ENCODE measurements at regions not wholly inside any gene's neighbourhood (a gene's known extent, or its start where the extent isn't known, plus 50 kb on each side); places are given as distances from the start of the nearest gene placed in this dataset.

DNA sequence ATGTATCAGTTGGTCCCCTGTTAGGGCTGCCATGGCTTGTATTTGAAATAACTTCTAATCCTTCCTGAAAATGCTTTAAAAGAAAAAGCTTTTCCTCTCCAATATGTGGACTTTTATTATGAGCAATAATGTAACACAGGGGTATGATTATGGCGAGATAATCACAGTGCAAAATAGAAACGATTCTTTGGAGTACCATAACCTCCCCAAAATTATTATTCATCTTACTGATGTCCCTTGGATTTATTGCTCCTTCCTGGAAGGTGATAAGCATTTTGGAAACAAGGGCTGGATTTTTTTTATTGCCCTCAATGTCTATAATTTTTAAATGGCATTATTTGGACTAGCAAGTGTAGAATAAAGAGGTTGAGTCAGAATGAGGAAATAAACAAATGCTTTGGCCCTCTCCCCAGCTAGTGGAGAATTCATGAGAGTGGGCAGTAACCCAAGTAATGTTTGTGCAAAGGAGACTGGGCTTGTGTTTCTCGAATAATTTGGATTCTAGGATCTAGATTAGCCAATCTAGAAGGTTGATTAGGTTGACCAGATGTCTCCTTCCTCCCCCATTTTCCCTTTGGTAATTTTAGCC is 403.9 kb upstream of the CELF2 start:
- Histone ChIP-seq H3K27me3 (no peaks in the 10 kb centered on the region), H3K9me3 (no peaks in the 10 kb centered on the region), H3K4me1 (peaks cover 0 to 21% (median 10%) of the 10 kb centered on the region in 4 donors), H3K27ac (peak overlapping the region in 1 of 4 donors; percentile 43), H3K36me3 (no peaks in the 10 kb centered on the region), H3K4me3 (no peak overlapping the region)
- DNase-seq: no peak
- TF ChIP-seq POLR2AphosphoS5 (IDR thresholded peaks at IDR 0.05): peak in 2 of 4 donors; percentile 41 to 51
- no peak for TF ChIP-seq POLR2A (IDR thresholded peaks at IDR 0.05)
- 11 to 44% methylated on average over 3 of the region's 3 CpGs for WGBS, 2 donors
- intact Hi-C loops (cut with DNase I): no loop called here

DNA sequence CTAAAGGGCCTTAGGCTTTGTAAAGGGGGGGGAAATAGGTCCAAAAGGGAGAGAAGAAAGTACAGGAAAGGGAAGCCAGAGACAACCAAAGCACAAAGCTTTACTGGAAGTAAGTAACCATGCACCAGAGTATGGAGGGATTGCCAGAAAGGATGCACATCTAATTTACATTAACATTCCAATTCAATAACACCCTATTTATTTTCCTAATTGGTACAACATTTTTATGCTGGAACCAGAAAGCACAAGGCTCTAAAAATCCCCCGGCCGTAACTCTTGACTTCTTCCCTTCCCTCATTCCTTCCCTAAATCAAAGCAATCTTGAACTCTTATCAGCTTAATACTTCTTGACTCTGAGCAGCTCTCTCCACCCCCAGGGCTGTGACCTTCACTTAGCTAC is 400.0 kb upstream of the CELF2 start:
- Histone ChIP-seq H3K4me3 (no peak overlapping the region), H3K27ac (no peak overlapping the region), H3K9me3 (no peaks in the 10 kb centered on the region), H3K4me1 (peaks cover 0 to 16% (median 10%) of the 10 kb centered on the region in 4 donors), H3K36me3 (no peaks in the 10 kb centered on the region), H3K27me3 (no peaks in the 10 kb centered on the region)
- intact Hi-C loops (cut with DNase I): no loop called here
- WGBS, 2 donors: 89 to 93% methylated on average over 2 of the region's 2 CpGs
- no peak for DNase-seq
- TF ChIP-seq, protein P1, sequence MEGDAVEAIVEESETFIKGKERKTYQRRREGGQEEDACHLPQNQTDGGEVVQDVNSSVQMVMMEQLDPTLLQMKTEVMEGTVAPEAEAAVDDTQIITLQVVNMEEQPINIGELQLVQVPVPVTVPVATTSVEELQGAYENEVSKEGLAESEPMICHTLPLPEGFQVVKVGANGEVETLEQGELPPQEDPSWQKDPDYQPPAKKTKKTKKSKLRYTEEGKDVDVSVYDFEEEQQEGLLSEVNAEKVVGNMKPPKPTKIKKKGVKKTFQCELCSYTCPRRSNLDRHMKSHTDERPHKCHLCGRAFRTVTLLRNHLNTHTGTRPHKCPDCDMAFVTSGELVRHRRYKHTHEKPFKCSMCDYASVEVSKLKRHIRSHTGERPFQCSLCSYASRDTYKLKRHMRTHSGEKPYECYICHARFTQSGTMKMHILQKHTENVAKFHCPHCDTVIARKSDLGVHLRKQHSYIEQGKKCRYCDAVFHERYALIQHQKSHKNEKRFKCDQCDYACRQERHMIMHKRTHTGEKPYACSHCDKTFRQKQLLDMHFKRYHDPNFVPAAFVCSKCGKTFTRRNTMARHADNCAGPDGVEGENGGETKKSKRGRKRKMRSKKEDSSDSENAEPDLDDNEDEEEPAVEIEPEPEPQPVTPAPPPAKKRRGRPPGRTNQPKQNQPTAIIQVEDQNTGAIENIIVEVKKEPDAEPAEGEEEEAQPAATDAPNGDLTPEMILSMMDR (IDR thresholded peaks at IDR 0.05): no peak
- TF ChIP-seq POLR2AphosphoS5 (IDR thresholded peaks at IDR 0.05) (no peak), EP300 (IDR thresholded peaks at IDR 0.05) (no peak), POLR2A (IDR thresholded peaks at IDR 0.05) (no peak)

DNA sequence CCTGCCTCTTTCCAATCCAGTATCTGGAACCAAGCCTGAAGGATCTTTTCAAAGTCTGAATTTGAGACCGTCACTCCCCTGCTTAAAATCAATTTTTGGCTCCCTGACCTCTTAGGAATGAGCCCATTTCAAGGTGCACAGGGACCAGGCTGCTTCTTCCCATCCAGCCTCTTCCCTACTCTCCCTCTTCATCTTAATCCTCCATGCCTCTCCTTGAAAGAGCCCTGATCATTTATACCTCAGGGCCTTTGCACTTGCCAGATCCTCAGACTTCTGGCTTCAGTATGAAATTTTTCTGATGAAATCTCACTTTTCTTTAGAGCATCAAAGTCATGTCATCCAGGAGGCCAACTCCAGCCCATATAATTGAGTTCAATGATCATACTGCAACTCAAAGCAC is 399.5 kb upstream of the CELF2 start:
- no peak for DNase-seq
- WGBS, 2 donors: 89 to 91% methylated on average over 1 of the region's 1 CpG
- peaks cover 0 to 11% (median 8%) of the 10 kb centered on the region in 4 donors for H3K4me1 ChIP-seq
- no peaks in the 10 kb centered on the region for H3K9me3 ChIP-seq
- intact Hi-C loops (cut with DNase I): no loop called here
- TF ChIP-seq, protein P1 (IDR thresholded peaks at IDR 0.05): no peak
- TF ChIP-seq POLR2AphosphoS5 (IDR thresholded peaks at IDR 0.05) (no peak), EP300 (IDR thresholded peaks at IDR 0.05) (no peak), POLR2A (IDR thresholded peaks at IDR 0.05) (no peak)
- no peak overlapping the region for H3K4me3 ChIP-seq
- H3K36me3 ChIP-seq: no peaks in the 10 kb centered on the region
- H3K27ac ChIP-seq: no peak overlapping the region
- H3K27me3 ChIP-seq: no peaks in the 10 kb centered on the region

DNA sequence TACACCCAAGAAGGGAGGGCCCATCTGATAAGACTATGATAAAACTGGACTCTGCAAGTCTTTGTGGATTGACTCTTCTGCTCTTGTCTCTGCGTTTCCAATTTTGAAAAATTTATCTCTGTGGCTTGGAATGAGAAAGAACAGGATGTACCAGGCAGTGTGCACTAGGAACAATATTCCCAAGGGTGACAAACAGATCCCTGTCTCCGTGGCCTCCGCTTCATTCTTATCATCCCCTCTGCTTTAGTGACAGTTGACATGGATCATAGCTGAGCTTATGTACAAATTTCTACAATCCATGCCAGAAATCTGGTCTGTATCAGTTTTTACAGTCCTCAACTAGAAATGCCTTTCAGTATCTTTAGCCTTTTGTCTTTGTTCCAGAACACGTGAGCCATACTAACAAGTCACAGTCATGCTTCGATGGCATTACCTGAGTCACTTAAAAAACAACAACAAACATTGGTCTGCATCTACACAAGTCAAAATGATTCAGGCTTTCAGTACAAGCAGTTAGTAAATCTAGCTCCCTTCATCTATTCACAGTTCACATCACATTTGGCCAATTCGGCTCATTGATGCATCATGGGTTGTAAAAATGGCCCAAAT is 393.6 kb upstream of the CELF2 start:
- Histone ChIP-seq H3K36me3 (no peaks in the 10 kb centered on the region), H3K27ac (no peak overlapping the region), H3K4me1 (peaks cover 0 to 10% (median 5%) of the 10 kb centered on the region in 4 donors), H3K27me3 (no peaks in the 10 kb centered on the region), H3K4me3 (no peak overlapping the region), H3K9me3 (no peaks in the 10 kb centered on the region)
- 81 to 83% methylated on average over 6 of the region's 6 CpGs for WGBS, 2 donors
- DNase-seq: no peak
- intact Hi-C loops (cut with DNase I): no loop called here
- TF ChIP-seq POLR2A (IDR thresholded peaks at IDR 0.05) (no peak), POLR2AphosphoS5 (IDR thresholded peaks at IDR 0.05) (peak in 2 of 4 donors; percentile 22 to 43)

DNA sequence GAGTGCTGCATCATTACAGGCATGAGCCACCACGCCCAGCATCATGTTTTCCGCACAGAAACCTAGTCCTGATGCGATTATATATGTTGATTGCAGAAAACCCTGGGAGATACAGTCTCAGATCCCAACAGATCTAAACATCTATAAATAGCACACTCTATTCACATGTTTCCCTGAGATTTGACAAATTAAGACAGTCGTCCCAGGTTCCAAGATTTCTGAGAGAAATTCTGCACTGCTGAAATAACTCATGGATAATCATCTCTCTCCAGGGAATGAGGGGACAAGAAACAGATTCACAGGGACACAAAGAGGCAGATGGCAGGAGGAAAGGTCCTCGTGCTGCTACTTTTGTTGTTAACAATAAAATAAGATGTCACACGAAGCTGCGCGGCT is 393.1 kb upstream of the CELF2 start:
- Histone ChIP-seq H3K9me3 (no peaks in the 10 kb centered on the region), H3K4me3 (no peak overlapping the region), H3K4me1 (peaks cover 0 to 10% (median 5%) of the 10 kb centered on the region in 4 donors), H3K27me3 (no peaks in the 10 kb centered on the region), H3K27ac (no peak overlapping the region), H3K36me3 (no peaks in the 10 kb centered on the region)
- 81 to 88% methylated on average over 8 of the region's 8 CpGs for WGBS, 2 donors
- TF ChIP-seq EP300 (IDR thresholded peaks at IDR 0.05): no peak
- TF ChIP-seq POLR2AphosphoS5 (IDR thresholded peaks at IDR 0.05): no peak
- TF ChIP-seq, protein P1 (IDR thresholded peaks at IDR 0.05): no peak
- TF ChIP-seq POLR2A (IDR thresholded peaks at IDR 0.05): no peak
- intact Hi-C loops (cut with DNase I): no loop called here
- DNase-seq: no peak
